ENCODE measurements at regions not wholly inside any gene's neighbourhood (a gene's known extent, or its start where the extent isn't known, plus 50 kb on each side); places are given as distances from the start of the nearest gene placed in this dataset.

DNA sequence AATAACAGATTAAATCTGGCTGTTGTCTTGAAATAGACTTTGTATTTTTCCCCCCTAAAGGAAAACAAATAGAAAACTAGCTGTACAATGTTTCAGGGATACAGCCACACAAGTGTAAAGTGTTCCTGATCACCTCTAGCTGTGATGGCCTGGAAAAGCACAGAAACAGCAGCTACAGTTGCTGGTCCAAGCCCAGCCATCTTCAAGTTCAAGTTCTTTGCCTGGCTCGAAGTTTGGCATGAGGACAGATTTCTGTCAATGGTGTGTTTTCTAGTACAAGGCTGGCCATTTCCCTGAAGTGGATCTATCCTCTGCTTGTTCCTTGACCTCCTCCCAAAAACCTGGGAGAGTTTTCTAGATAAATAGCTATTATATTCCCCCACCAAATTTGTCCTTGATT, 272.2 kb upstream of the ADRA1B start:
- Histone ChIP-seq H3K27ac (no peak overlapping the region), H3K9me3 (replicated peaks in 1 of 3) (no peaks in the 10 kb centered on the region), H3K4me1 (replicated peaks in 1 of 2) (no peaks in the 10 kb centered on the region), H3K36me3 (replicated peaks in 1 of 2) (no peaks in the 10 kb centered on the region), H3K4me3 (no peak overlapping the region), H3K27me3 (no peaks in the 10 kb centered on the region)
- TF ChIP-seq POLR2A (IDR thresholded peaks at IDR 0.05): no peak
- TF ChIP-seq, protein P1, sequence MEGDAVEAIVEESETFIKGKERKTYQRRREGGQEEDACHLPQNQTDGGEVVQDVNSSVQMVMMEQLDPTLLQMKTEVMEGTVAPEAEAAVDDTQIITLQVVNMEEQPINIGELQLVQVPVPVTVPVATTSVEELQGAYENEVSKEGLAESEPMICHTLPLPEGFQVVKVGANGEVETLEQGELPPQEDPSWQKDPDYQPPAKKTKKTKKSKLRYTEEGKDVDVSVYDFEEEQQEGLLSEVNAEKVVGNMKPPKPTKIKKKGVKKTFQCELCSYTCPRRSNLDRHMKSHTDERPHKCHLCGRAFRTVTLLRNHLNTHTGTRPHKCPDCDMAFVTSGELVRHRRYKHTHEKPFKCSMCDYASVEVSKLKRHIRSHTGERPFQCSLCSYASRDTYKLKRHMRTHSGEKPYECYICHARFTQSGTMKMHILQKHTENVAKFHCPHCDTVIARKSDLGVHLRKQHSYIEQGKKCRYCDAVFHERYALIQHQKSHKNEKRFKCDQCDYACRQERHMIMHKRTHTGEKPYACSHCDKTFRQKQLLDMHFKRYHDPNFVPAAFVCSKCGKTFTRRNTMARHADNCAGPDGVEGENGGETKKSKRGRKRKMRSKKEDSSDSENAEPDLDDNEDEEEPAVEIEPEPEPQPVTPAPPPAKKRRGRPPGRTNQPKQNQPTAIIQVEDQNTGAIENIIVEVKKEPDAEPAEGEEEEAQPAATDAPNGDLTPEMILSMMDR (IDR thresholded peaks at IDR 0.05): no peak
- peak in 3 of 7 donors; percentile 10 to 18 (median 13) for DNase-seq
- 18 to 44% (median 28%) methylated on average over 1 of the region's 1 CpG for WGBS, 4 donors
- intact Hi-C loops (cut with DNase I): no loop called here

DNA sequence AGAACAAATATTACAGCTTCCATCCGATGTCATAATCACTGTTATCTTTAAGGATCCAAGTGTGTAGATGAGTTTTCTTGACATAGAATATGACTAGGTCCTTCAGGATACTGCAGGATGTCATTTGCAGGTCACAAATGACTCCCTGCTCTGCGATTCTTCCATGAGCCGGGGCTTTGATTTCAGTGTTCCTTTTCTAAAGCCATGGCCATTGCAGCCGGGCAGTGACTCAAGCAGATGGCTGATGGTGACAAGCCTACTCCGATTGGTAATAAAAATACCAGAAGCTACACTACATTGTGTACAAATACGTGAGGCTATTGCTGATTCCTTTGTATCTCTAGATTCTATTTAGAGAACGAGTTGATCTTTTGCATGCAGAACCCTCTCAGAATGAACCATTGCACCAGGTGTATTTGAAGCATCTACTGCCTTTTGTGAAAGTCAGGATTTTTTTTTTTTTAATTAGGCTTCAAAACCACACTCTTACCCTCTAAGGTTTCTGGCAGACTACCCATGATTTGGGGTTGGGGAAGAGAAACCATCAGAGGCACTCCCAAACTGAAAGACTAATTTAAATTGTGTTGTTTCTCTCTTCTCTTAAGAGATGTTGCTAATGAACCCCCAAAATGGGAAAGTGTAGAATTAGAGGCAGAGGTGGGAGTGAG, 271.0 kb upstream of the ADRA1B start:
- intact Hi-C loops (cut with DNase I): no loop called here
- TF ChIP-seq POLR2A (IDR thresholded peaks at IDR 0.05): no peak
- TF ChIP-seq, protein P1 (IDR thresholded peaks at IDR 0.05): no peak
- Histone ChIP-seq H3K9me3 (replicated peaks in 1 of 3) (no peaks in the 10 kb centered on the region), H3K36me3 (replicated peaks in 1 of 2) (no peaks in the 10 kb centered on the region), H3K4me1 (replicated peaks in 1 of 2) (no peaks in the 10 kb centered on the region), H3K27ac (no peak overlapping the region), H3K4me3 (no peak overlapping the region), H3K27me3 (no peaks in the 10 kb centered on the region)
- no peak for DNase-seq
- WGBS, 4 donors: 82 to 90% (median 87%) methylated on average over 7 of the region's 7 CpGs

- no peak for DNase-seq
These were observed 265.5 kb upstream of the ADRA1B start for GRCh38 chr5:159650803-159651202.

GRCh38 chr5:159655757-159656409, 260.4 kb upstream of the ADRA1B start:
- Histone ChIP-seq H3K4me3 (no peak overlapping the region), H3K9me3 (replicated peaks in 1 of 3) (no peaks in the 10 kb centered on the region), H3K36me3 (replicated peaks in 1 of 2) (no peaks in the 10 kb centered on the region), H3K4me1 (replicated peaks in 1 of 2) (no peaks in the 10 kb centered on the region), H3K27ac (no peak overlapping the region), H3K27me3 (no peaks in the 10 kb centered on the region)
- DNase-seq: no peak
- no peak for TF ChIP-seq POLR2A (IDR thresholded peaks at IDR 0.05)
- TF ChIP-seq, protein P1 (IDR thresholded peaks at IDR 0.05): no peak
- 74 to 83% (median 79%) methylated on average over 3 of the region's 3 CpGs for WGBS, 4 donors
- intact Hi-C loops (cut with DNase I): no loop called here

More at GRCh38 chr5:159650803-159651202, 265.5 kb upstream of the ADRA1B start:
- no peaks in the 10 kb centered on the region for H3K27me3 ChIP-seq
- intact Hi-C loops (cut with DNase I): no loop called here
- no peak for TF ChIP-seq POLR2A (IDR thresholded peaks at IDR 0.05)
- TF ChIP-seq, protein P1 (IDR thresholded peaks at IDR 0.05): no peak
- no peaks in the 10 kb centered on the region for H3K36me3 ChIP-seq (replicated peaks in 1 of 2)
- H3K27ac ChIP-seq: no peak overlapping the region
- H3K4me1 ChIP-seq (replicated peaks in 1 of 2): no peaks in the 10 kb centered on the region
- H3K9me3 ChIP-seq (replicated peaks in 1 of 3): no peaks in the 10 kb centered on the region
- WGBS, 4 donors: 73 to 86% (median 80%) methylated on average over 2 of the region's 2 CpGs
- no peak overlapping the region for H3K4me3 ChIP-seq
